ENCODE measurements at regions not wholly inside any gene's neighbourhood (a gene's known extent, or its start where the extent isn't known, plus 50 kb on each side); places are given as distances from the start of the nearest gene placed in this dataset.

GRCh38 chr5:87755360-87755759 lies 342.6 kb upstream of the CCNH start:
- H3K36me3 Mint-ChIP-seq (ENCODE audit: low read depth, unreplicated experiment) = no peaks in the 10 kb centered on the region
- H3K27me3 Mint-ChIP-seq (ENCODE audit: low read depth, unreplicated experiment) = no peaks in the 10 kb centered on the region
- H3K9ac ChIP-seq (ENCODE audit: low read length) = no peak overlapping the region
- H3K4me1 ChIP-seq (ENCODE audit: insufficient read depth, low read length) = no peaks in the 10 kb centered on the region
- no peak overlapping the region for H3K4me3 Mint-ChIP-seq (ENCODE audit: unreplicated experiment)
- H3K9me3 ChIP-seq (ENCODE audit: insufficient read depth, low read depth, low read length) = no peaks in the 10 kb centered on the region
- no peak overlapping the region for H3K27ac Mint-ChIP-seq (ENCODE audit: unreplicated experiment)
- H3K36me3 ChIP-seq (ENCODE audit: insufficient read depth, low read length) = no peaks in the 10 kb centered on the region
- no peaks in the 10 kb centered on the region for H4K20me1 ChIP-seq (ENCODE audit: insufficient read depth, low read length)
- H2AFZ ChIP-seq (ENCODE audit: low read depth, low read length) = no peak overlapping the region
- no peak for FAIRE-seq
- no peak overlapping the region for H3K4me3 ChIP-seq (ENCODE audit: insufficient read depth, low read depth, low read length)
- H3K27ac ChIP-seq (ENCODE audit: low read depth, low read length) = no peak overlapping the region
- no peak for DNase-seq (ENCODE audit: low read depth)
- no peak overlapping the region for H3K4me2 ChIP-seq (ENCODE audit: low read length)
- no peaks in the 10 kb centered on the region for H3K79me2 ChIP-seq (ENCODE audit: insufficient read depth, low read length)
- no peaks in the 10 kb centered on the region for H3K27me3 ChIP-seq (ENCODE audit: insufficient read depth, low read length)
- no peaks in the 10 kb centered on the region for H3K9me3 Mint-ChIP-seq (ENCODE audit: unreplicated experiment)
- H3K4me1 Mint-ChIP-seq (ENCODE audit: low read depth, unreplicated experiment) = peaks cover 4% of the 10 kb centered on the region
- no peak for TF ChIP-seq CTCF (IDR thresholded peaks at IDR 0.05; ENCODE audit: insufficient read depth, low read depth, low read length)
- TF ChIP-seq EZH2 (IDR thresholded peaks at IDR 0.05; ENCODE audit: insufficient read depth, low read length) = no peak

- FAIRE-seq (no peak), DNase-seq (ENCODE audit: low read depth) (no peak)
- Histone ChIP-seq H3K4me3 (ENCODE audit: insufficient read depth, low read depth, low read length) (no peak overlapping the region), H3K4me2 (ENCODE audit: low read length) (no peak overlapping the region), H3K4me1 (ENCODE audit: insufficient read depth, low read length) (no peaks in the 10 kb centered on the region), H2AFZ (ENCODE audit: low read depth, low read length) (peak overlapping the region; percentile 43), H3K9me3 (ENCODE audit: insufficient read depth, low read depth, low read length) (no peaks in the 10 kb centered on the region), H4K20me1 (ENCODE audit: insufficient read depth, low read length) (no peaks in the 10 kb centered on the region), H3K36me3 (ENCODE audit: insufficient read depth, low read length) (no peaks in the 10 kb centered on the region), H3K27me3 (ENCODE audit: insufficient read depth, low read length) (no peaks in the 10 kb centered on the region), H3K79me2 (ENCODE audit: insufficient read depth, low read length) (no peaks in the 10 kb centered on the region), H3K9ac (ENCODE audit: low read length) (no peak overlapping the region), H3K27ac (ENCODE audit: low read depth, low read length) (no peak overlapping the region)
- no peaks in the 10 kb centered on the region for H3K9me3 Mint-ChIP-seq (ENCODE audit: unreplicated experiment)
- H3K27me3 Mint-ChIP-seq (ENCODE audit: low read depth, unreplicated experiment) = no peaks in the 10 kb centered on the region
- no peaks in the 10 kb centered on the region for H3K36me3 Mint-ChIP-seq (ENCODE audit: low read depth, unreplicated experiment)
- H3K4me3 Mint-ChIP-seq (ENCODE audit: unreplicated experiment) = no peak overlapping the region
- no peak overlapping the region for H3K27ac Mint-ChIP-seq (ENCODE audit: unreplicated experiment)
- peaks cover 4% of the 10 kb centered on the region for H3K4me1 Mint-ChIP-seq (ENCODE audit: low read depth, unreplicated experiment)
- TF ChIP-seq EZH2 (IDR thresholded peaks at IDR 0.05; ENCODE audit: insufficient read depth, low read length) (no peak), CTCF (IDR thresholded peaks at IDR 0.05; ENCODE audit: insufficient read depth, low read depth, low read length) (no peak)
Observed at GRCh38 chr5:87754009-87754757, 341.5 kb upstream of the CCNH start.

- no peaks in the 10 kb centered on the region for H4K20me1 ChIP-seq (ENCODE audit: insufficient read depth, low read length)
- H3K9me3 Mint-ChIP-seq (ENCODE audit: unreplicated experiment) = no peaks in the 10 kb centered on the region
- H3K9me3 ChIP-seq (ENCODE audit: insufficient read depth, low read depth, low read length) = no peaks in the 10 kb centered on the region
- no peak for TF ChIP-seq EZH2 (IDR thresholded peaks at IDR 0.05; ENCODE audit: insufficient read depth, low read length)
- no peak for TF ChIP-seq CTCF (IDR thresholded peaks at IDR 0.05; ENCODE audit: insufficient read depth, low read depth, low read length)
- peak overlapping the region; percentile 30 for H2AFZ ChIP-seq (ENCODE audit: low read depth, low read length)
- H3K4me1 ChIP-seq (ENCODE audit: insufficient read depth, low read length) = no peaks in the 10 kb centered on the region
- H3K27ac Mint-ChIP-seq (ENCODE audit: unreplicated experiment) = no peak overlapping the region
- peak overlapping the region; percentile 10 for H3K27ac ChIP-seq (ENCODE audit: low read depth, low read length)
- FAIRE-seq = no peak
- H3K4me1 Mint-ChIP-seq (ENCODE audit: low read depth, unreplicated experiment) = peaks cover 4% of the 10 kb centered on the region
- H3K27me3 ChIP-seq (ENCODE audit: insufficient read depth, low read length) = no peaks in the 10 kb centered on the region
- no peak overlapping the region for H3K9ac ChIP-seq (ENCODE audit: low read length)
- no peaks in the 10 kb centered on the region for H3K79me2 ChIP-seq (ENCODE audit: insufficient read depth, low read length)
- no peaks in the 10 kb centered on the region for H3K36me3 Mint-ChIP-seq (ENCODE audit: low read depth, unreplicated experiment)
- no peak overlapping the region for H3K4me3 Mint-ChIP-seq (ENCODE audit: unreplicated experiment)
- H3K27me3 Mint-ChIP-seq (ENCODE audit: low read depth, unreplicated experiment) = no peaks in the 10 kb centered on the region
- peak; percentile 52 for DNase-seq (ENCODE audit: low read depth)
- H3K4me3 ChIP-seq (ENCODE audit: insufficient read depth, low read depth, low read length) = no peak overlapping the region
- H3K4me2 ChIP-seq (ENCODE audit: low read length) = peak overlapping the region; percentile 39
- no peaks in the 10 kb centered on the region for H3K36me3 ChIP-seq (ENCODE audit: insufficient read depth, low read length)
Observed at GRCh38 chr5:87752362-87752761, 339.6 kb upstream of the CCNH start.
